HEK293T (cell line): ENCODE measurements at regions not wholly inside any gene's neighbourhood (a gene's known extent, or its start where the extent isn't known, plus 50 kb on each side); places are given as distances from the start of the nearest gene placed in this dataset.
"Not testable (repeated sequence)": the region's sequence is repeated elsewhere in the genome, so short reads cannot be mapped to it uniquely, and the experiment has no call there.

Source experiments
- CTCF ChIA-PET: fragments of 350-600 bp; formaldehyde crosslinking; extraction: SDS; loops from one replicate; lab custom pipeline; 2021; ENCODE audit warnings: antibody characterized with exemption, inconsistent platforms; lab: Yijun Ruan, JAX
- POLR2A ChIA-PET: fragments of 350-600 bp; formaldehyde crosslinking; extraction: SDS; loops from one replicate; lab custom pipeline; 2020; ENCODE audit warnings: antibody characterized with exemption, inconsistent platforms; lab: Yijun Ruan, JAX
- DNase-seq: peaks from one replicate; pipeline ENCODE4 v3.0.0; 2012; ENCODE audit warnings: mixed read lengths; ENCODE audit errors: extremely low spot score
- ARNT ChIP-seq: fragments of 450-650 bp; IDR thresholded peaks from 2 replicates; pipeline ENCODE4 v1.6.1; 2017; ENCODE audit warnings: mild to moderate bottlenecking
- BHLHE40 ChIP-seq: fragments of 450-650 bp; IDR thresholded peaks from 2 replicates; pipeline ENCODE4 v1.6.1; 2016; ENCODE audit warnings: mild to moderate bottlenecking, moderate library complexity, borderline replicate concordance
- CTBP1 ChIP-seq: fragments of 450-650 bp; IDR thresholded peaks from 2 replicates; pipeline ENCODE4 v1.6.1; 2016; ENCODE audit warnings: borderline replicate concordance
- ELF4 ChIP-seq: fragments of 450-650 bp; IDR thresholded peaks from 2 replicates; pipeline ENCODE4 v1.6.1; 2017; ENCODE audit warnings: antibody characterized with exemption
- FOXA1 ChIP-seq: fragments of 450-650 bp; IDR thresholded peaks from 2 replicates; pipeline ENCODE4 v1.6.1; 2016; ENCODE audit warnings: mild to moderate bottlenecking
- FOXK2 ChIP-seq: fragments of 450-650 bp; IDR thresholded peaks from 2 replicates; pipeline ENCODE4 v1.6.1; 2016; ENCODE audit warnings: mild to moderate bottlenecking
- FOXM1 ChIP-seq: fragments of 450-650 bp; IDR thresholded peaks from 2 replicates; pipeline ENCODE4 v1.6.1; 2017; ENCODE audit warnings: mild to moderate bottlenecking, borderline replicate concordance
- HDGF ChIP-seq: fragments of 450-650 bp; IDR thresholded peaks from 2 replicates; pipeline ENCODE4 v1.6.1; 2017; ENCODE audit warnings: antibody characterized with exemption, borderline replicate concordance
- L3MBTL2 ChIP-seq: fragments of 450-650 bp; conservative IDR thresholded peaks from 2 replicates; pipeline ENCODE4 v1.6.1; 2016; ENCODE audit warnings: mild to moderate bottlenecking
- LEF1 ChIP-seq: fragments of 450-650 bp; IDR thresholded peaks from 2 replicates; pipeline ENCODE4 v1.6.1; 2017; ENCODE audit warnings: mild to moderate bottlenecking, borderline replicate concordance
- NFRKB ChIP-seq: fragments of 450-650 bp; IDR thresholded peaks from 2 replicates; pipeline ENCODE4 v1.6.1; 2016; ENCODE audit warnings: mild to moderate bottlenecking, moderate library complexity
- SP1 ChIP-seq: fragments of 450-650 bp; IDR thresholded peaks from 2 replicates; pipeline ENCODE4 v1.6.1; 2017
- SUZ12 ChIP-seq: fragments of 450-650 bp; IDR thresholded peaks from 2 replicates; pipeline ENCODE4 v1.6.1; 2016; ENCODE audit warnings: mild to moderate bottlenecking
- ZNF384 ChIP-seq: fragments of 450-650 bp; IDR thresholded peaks from 2 replicates; pipeline ENCODE4 v1.6.1; 2016
- TF ChIP-seq, protein P1 (sequence below): fragments of 450-650 bp; IDR thresholded peaks from 2 replicates; pipeline ENCODE4 v1.6.1; 2016

DNA sequence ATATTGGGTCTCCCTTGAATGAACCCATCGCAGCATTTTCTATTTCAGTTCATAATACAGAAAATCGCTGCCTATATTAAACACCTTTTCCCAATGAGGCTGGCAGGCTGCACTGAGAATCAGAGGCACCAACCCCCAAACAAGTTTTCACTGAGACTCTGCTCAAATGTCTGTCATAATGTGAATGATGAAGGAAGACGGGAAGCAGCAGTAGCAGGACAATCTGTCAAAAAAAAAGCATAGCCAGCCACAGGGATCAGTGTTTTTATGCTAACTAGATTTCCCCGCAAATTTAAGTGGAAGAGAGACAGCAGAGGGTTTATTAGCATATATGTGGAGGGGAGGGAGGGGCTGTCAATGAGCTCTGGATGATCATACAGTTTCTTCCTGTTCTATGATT lies 162.7 kb upstream of the PDE4D start:
- no peak for DNase-seq
- TF ChIP-seq NFRKB (no peak), ZNF384 (no peak), FOXK2 (no peak)
- TF ChIP-seq, protein P1, sequence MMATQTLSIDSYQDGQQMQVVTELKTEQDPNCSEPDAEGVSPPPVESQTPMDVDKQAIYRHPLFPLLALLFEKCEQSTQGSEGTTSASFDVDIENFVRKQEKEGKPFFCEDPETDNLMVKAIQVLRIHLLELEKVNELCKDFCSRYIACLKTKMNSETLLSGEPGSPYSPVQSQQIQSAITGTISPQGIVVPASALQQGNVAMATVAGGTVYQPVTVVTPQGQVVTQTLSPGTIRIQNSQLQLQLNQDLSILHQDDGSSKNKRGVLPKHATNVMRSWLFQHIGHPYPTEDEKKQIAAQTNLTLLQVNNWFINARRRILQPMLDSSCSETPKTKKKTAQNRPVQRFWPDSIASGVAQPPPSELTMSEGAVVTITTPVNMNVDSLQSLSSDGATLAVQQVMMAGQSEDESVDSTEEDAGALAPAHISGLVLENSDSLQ = no peak
- CTCF ChIA-PET = no interaction called here
- POLR2A ChIA-PET = no interaction called here

DNA sequence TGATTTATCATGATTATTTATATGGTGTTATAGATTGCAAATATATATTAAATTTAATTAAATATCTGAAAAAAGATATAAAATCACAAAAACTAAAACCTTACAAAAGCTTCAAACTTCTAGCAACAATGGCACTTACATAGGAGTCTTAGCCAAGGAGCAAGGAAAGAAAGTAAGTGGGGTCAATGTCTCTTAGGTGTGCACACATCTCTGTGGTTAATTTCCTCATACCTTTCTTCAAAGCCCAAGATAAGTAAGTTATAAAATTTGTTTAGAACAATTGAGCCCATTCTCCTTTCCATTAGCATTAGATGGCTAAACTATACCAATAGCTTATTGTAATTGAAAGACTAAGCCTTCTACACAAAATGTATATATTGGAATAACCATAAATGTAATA lies 161.6 kb upstream of the PDE4D start:
- ChIA-PET CTCF (no interaction called here), POLR2A (no interaction called here)
- no peak for DNase-seq
- TF ChIP-seq SP1 (no peak), ELF4 (no peak), FOXM1 (no peak), ARNT (no peak), HDGF (no peak), L3MBTL2 (no peak), ZNF384 (no peak), CTBP1 (no peak)
- TF ChIP-seq, protein P1 = no peak

DNA sequence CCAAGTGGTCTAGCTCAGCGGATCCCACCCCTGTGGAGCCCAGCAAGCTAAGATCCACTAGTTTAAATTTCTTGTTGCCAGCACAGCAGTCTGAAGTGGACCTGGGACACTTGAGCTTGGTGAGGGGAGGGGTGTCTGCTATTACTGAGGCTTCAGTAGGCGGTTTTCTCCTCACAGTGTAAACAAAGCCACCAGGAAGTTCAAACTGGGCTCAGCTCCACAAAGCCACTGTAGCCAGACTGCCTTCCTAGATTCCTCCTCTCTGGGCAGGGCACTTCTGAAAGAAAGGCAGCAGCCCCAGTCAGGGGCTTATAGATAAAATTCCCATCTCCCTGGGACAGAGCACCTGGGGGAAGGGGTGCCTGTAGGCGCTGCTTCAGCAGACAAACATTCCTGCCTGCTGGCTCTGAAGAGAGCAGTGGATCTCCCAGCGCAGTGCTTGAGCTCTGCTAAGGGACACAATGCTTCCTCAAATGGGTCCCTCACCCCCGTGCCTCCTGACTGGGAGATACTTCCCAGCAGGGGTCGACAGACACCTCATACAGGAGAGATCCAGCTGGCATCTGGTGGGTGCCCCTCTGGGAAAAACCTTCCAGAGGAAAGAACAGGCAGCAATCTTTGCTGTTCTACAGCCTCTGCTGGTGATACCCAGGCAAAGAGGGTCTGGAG lies 148.6 kb upstream of the PDE4D start:
- DNase-seq, CTCF ChIA-PET, POLR2A ChIA-PET: not testable (repeated sequence)

DNA sequence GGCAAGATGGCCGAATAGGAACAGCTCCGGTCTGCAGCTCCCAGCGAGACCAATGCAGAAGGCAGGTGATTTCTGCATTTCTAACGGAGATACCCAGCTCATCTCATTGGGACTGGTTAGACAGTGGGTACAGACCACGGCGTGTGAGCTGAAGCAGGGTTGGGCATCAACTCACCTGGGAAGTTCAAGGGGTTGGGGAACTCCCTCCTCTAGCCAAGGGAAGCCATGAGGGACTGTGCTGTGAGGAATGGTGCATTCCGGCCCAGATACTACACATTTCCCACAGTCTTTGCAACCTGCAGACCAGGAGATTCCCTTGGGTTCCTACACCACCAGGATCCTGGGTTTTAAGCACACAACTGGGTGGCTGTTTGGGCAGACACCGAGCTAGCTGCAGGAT lies 148.0 kb upstream of the PDE4D start:
- CTCF ChIA-PET, DNase-seq, POLR2A ChIA-PET: not testable (repeated sequence)

DNA sequence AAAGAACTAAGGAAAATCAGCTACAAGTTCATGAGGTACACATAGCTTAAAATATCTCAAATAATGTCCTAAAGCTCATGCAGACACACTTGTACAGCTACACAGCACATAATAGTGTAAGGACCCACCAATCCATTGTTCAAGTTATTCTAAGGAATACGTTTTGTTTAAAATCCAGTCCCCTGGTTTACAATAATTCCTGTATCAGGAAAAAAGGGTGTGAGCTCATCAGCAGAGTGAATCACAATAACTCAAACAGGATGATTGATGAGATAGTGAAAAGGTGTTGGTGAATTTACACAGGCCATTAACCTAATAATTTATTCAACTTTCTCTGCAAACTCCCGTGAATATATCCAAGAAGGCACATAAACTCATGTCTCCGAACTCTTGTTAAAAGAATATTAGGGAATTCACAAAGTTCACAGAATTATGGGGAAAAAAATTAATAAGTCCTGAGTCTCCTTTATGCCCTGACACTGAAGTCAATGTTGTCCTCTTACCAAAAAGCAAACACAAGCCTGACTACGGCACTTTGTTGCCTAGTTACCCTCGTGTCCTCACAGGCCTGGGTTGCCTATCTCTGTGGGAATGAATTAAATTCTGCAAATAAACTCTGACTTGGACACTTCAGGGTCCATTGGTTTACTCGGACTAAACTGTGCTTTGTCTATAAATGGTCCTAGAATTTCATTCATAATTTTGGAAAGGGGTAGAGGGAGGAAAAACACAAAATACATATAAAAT lies 142.8 kb upstream of the PDE4D start:
- DNase-seq = no peak
- ChIA-PET CTCF (no interaction called here), POLR2A (no interaction called here)
- TF ChIP-seq SP1 = no peak
- no peak for TF ChIP-seq FOXM1
- TF ChIP-seq FOXA1 = no peak
- TF ChIP-seq BHLHE40 = no peak
- no peak for TF ChIP-seq ELF4
- TF ChIP-seq SUZ12 = no peak
- no peak for TF ChIP-seq HDGF
- no peak for TF ChIP-seq LEF1

DNA sequence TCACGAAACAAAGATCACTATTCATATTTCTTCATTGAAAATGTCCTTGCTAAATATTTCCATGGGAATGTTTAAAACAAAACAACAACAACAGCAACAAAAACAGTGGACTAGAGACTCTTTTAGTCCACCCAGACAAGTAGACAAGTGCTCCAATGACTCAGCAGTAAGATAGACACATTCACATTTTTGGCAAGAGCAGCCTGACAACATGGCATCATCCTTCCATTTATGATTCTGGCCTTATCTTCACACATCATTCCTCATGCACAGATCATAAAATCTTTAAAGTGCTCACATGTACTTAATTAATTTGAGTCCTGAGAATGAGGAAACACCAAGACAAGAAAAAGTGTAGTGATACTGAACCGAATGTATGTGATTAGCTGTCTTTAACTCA lies 132.6 kb upstream of the PDE4D start:
- no peak for DNase-seq
- no peak for TF ChIP-seq SP1
- no peak for TF ChIP-seq ELF4
- TF ChIP-seq, protein P1 = no peak
- TF ChIP-seq ZNF384 = no peak
- TF ChIP-seq SUZ12 = no peak
- TF ChIP-seq FOXM1 = no peak
- POLR2A ChIA-PET = no interaction called here
- CTCF ChIA-PET = no interaction called here

DNA sequence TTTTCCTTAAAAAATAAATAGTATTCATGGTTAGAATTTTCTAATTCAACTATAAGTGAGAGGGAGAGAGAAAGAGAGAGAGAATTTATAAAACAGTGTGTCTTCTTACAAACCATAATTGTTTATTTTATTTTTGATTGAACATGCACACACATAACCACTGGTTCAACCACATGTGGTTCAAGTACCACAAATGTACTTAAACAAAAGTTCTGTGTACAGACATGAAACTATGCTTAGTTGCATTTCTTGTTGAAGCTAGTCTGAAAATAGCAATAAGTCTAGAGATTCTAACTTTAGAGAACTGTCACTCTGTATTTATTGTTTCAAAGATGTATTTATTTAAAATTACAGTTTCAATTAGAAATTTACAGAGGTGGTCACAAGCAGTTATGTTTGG lies 130.6 kb upstream of the PDE4D start:
- no peak for DNase-seq
- TF ChIP-seq FOXK2 = no peak
- TF ChIP-seq HDGF = no peak
- no peak for TF ChIP-seq ZNF384
- no peak for TF ChIP-seq SP1
- TF ChIP-seq FOXM1 = no peak
- no peak for TF ChIP-seq CTBP1
- TF ChIP-seq L3MBTL2 = no peak
- TF ChIP-seq BHLHE40 = no peak
- TF ChIP-seq NFRKB = no peak
- TF ChIP-seq SUZ12 = no peak
- TF ChIP-seq, protein P1 = no peak
- TF ChIP-seq ELF4 = no peak
- TF ChIP-seq FOXA1 = no peak
- CTCF ChIA-PET = no interaction called here
- POLR2A ChIA-PET = no interaction called here
